H1 (cell line): ENCODE measurements at regions not wholly inside any gene's neighbourhood (a gene's known extent, or its start where the extent isn't known, plus 50 kb on each side); places are given as distances from the start of the nearest gene placed in this dataset.

Experiments used
- BRCA1 ChIP-seq: IDR thresholded peaks from 2 replicates; pipeline ENCODE4 v1.6.1; 2012; ENCODE audit warnings: low read depth, low read length, improper control_type of control experiment
- CEBPB ChIP-seq: IDR thresholded peaks from 2 replicates; pipeline ENCODE4 v1.6.1; 2012; ENCODE audit warnings: low read depth, low read length
- GABPA ChIP-seq: IDR thresholded peaks from 2 replicates; pipeline ENCODE4 v1.6.1; 2011; ENCODE audit warnings: mild to moderate bottlenecking, low read length, moderate library complexity, borderline replicate concordance; ENCODE audit not compliant: insufficient read depth
- KDM1A ChIP-seq: fragments of 200-600, 300-600 bp; sonication (generic); IDR thresholded peaks from 2 replicates; pipeline ENCODE4 v1.7.1; 2016; ENCODE audit warnings: mild to moderate bottlenecking, low read length, borderline replicate concordance
- POLR2A ChIP-seq, 2 experiments: IDR thresholded peaks; 1 replicate in 1 of 2; 2 replicates in 1 of 2; pipeline ENCODE4 v1.6.1; 2011; ENCODE audit warnings: low read depth in 2 of 2, low read length in 2 of 2, mild to moderate bottlenecking in 2 of 2; ENCODE audit errors: control extremely low read depth in 1 of 2
- POLR2AphosphoS5 ChIP-seq: IDR thresholded peaks from 2 replicates; pipeline ENCODE4 v1.6.1; 2011; ENCODE audit warnings: low read depth, low read length
- SRF ChIP-seq: IDR thresholded peaks from 2 replicates; pipeline ENCODE4 v1.6.1; 2011; ENCODE audit warnings: mild to moderate bottlenecking, low read depth, low read length, moderate library complexity
- SUZ12 ChIP-seq: fragments of 200-600 bp; sonication (generic); IDR thresholded peaks from 2 replicates; pipeline ENCODE4 v1.6.1; 2012; ENCODE audit warnings: mild to moderate bottlenecking, inconsistent platforms, low read length, moderate library complexity, mixed read lengths
- TAF1 ChIP-seq: IDR thresholded peaks from 2 replicates; pipeline ENCODE4 v1.6.1; 2011; ENCODE audit warnings: mild to moderate bottlenecking, low read depth, low read length
- TAF7 ChIP-seq: optimal IDR thresholded peaks from 2 replicates; pipeline ENCODE3; 2011; ENCODE audit warnings: low read depth, mild to moderate bottlenecking, inconsistent platforms, low read length, moderate library complexity, borderline replicate concordance
- TF ChIP-seq, protein P1 (sequence below), 3 experiments: IDR thresholded peaks; 1 replicate in 2 of 3; 2 replicates in 1 of 3; pipeline versions ENCODE4 v1.5.1 to v1.6.1; 2011; ENCODE audit warnings: low read length in 3 of 3, mild to moderate bottlenecking in 3 of 3, inconsistent platforms in 2 of 3, low read depth in 1 of 3, moderate library complexity in 1 of 3; ENCODE audit not compliant: insufficient read depth in 1 of 3; ENCODE audit errors: control extremely low read depth in 1 of 3
- TF ChIP-seq, protein P2 (sequence below): IDR thresholded peaks from 2 replicates; pipeline ENCODE4 v1.6.1; 2012; ENCODE audit warnings: inconsistent platforms
- TF ChIP-seq, protein P3 (sequence below): IDR thresholded peaks from 2 replicates; pipeline ENCODE4 v1.6.1; 2011; ENCODE audit warnings: low read depth, mild to moderate bottlenecking, low read length; ENCODE audit not compliant: insufficient read depth

DNA sequence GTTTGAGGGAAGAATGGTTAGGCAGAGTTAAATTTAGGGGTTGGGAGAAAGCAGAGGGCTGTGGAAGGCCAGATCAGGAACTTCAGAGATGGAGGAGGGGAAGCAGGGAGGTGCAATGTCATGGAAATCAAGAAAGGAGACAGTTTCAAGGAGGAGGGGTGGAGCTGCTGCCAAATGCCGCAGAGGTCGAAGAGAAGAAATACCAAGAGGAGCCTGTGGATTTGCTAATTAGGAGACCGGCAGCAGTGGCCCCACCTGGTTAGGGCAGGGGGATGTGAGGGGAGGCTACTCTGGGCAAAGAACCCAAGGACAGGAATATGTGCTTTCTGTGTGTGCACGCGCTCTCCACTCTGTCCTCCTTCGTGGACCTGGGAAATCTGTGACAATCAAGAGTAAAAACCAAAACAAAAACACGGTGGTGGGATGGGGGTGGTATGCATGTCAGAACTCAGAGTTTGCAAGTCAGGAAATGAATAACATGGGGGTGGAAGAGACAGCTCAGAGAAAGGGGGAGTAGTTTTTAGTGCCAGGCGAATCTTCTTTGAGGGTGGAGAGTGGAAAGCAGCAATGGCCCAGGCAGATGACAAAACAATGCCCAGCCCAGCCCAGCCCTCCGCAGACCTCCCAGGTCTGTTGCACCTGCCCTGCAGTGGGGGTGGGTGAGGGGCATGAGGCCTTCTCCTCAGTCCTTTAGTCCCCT, 102.9 kb upstream of the PAX2 start:
- TF ChIP-seq, protein P1, sequence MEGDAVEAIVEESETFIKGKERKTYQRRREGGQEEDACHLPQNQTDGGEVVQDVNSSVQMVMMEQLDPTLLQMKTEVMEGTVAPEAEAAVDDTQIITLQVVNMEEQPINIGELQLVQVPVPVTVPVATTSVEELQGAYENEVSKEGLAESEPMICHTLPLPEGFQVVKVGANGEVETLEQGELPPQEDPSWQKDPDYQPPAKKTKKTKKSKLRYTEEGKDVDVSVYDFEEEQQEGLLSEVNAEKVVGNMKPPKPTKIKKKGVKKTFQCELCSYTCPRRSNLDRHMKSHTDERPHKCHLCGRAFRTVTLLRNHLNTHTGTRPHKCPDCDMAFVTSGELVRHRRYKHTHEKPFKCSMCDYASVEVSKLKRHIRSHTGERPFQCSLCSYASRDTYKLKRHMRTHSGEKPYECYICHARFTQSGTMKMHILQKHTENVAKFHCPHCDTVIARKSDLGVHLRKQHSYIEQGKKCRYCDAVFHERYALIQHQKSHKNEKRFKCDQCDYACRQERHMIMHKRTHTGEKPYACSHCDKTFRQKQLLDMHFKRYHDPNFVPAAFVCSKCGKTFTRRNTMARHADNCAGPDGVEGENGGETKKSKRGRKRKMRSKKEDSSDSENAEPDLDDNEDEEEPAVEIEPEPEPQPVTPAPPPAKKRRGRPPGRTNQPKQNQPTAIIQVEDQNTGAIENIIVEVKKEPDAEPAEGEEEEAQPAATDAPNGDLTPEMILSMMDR (IDR thresholded peaks at IDR 0.05; ENCODE audit: control extremely low read depth in 1 of 3, insufficient read depth in 1 of 3, low read depth in 1 of 3, low read length in 3 of 3) = no peak
- TF ChIP-seq POLR2A (IDR thresholded peaks at IDR 0.05; ENCODE audit: control extremely low read depth in 1 of 2, low read depth in 2 of 2, low read length in 2 of 2) (no peak), TAF1 (no peak), CEBPB (no peak), GABPA (no peak), SUZ12 (no peak), TAF7 (no peak), BRCA1 (no peak), KDM1A (no peak), POLR2AphosphoS5 (no peak), SRF (no peak)
- TF ChIP-seq, protein P2, sequence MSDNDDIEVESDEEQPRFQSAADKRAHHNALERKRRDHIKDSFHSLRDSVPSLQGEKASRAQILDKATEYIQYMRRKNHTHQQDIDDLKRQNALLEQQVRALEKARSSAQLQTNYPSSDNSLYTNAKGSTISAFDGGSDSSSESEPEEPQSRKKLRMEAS = no peak
- TF ChIP-seq, protein P3, sequence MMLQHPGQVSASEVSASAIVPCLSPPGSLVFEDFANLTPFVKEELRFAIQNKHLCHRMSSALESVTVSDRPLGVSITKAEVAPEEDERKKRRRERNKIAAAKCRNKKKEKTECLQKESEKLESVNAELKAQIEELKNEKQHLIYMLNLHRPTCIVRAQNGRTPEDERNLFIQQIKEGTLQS = no peak
